ENCODE measurements at regions not wholly inside any gene's neighbourhood (a gene's known extent, or its start where the extent isn't known, plus 50 kb on each side); places are given as distances from the start of the nearest gene placed in this dataset.

DNA sequence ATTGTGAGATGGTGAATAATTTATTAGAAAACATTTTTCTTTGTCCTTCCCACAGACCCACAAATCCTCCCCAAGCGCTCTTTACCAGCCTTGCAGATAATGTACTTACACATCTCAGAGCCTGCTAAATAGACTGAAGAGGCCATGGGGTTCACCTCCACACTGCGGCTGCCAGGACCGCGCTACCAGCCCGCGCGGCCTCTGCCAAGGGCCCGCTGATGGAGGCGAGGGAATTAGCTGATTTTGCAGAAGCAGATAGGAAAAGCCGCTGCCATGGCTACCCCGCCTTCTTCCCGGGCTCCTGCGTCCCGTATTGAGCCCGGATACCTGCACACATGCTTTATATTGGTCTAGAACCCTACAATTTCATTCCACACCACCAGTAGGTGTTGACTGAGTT, 248.0 kb upstream of the FOXD3 start:
- no peak for DNase-seq
- Mint-ChIP-seq H3K27me3 (ENCODE audit: low read depth in 2 of 2) (peaks cover 33 to 38% of the 10 kb centered on the region in 2 donors), H3K4me1 (no peaks in the 10 kb centered on the region), H3K36me3 (peaks cover 6% of the 10 kb centered on the region), H3K4me3 (no peak overlapping the region), H3K9me3 (peaks cover 3 to 10% of the 10 kb centered on the region in 2 donors), H3K27ac (no peak overlapping the region)
- ATAC-seq = no peak
- intact Hi-C loops (cut with micrococcal nuclease) = no loop called here
- H3K36me3 ChIP-seq (ENCODE audit: control insufficient read depth, insufficient read depth, low read length) = no peaks in the 10 kb centered on the region
- 47% methylated on average over 15 of the region's 15 CpGs for WGBS (ENCODE audit: insufficient coverage)
- peaks cover 2% of the 10 kb centered on the region for H3K9me3 ChIP-seq (ENCODE audit: control insufficient read depth, insufficient read depth, low read length)
- no peaks in the 10 kb centered on the region for H3K4me1 ChIP-seq (ENCODE audit: control insufficient read depth, insufficient read depth, low read length)
- H3K27me3 ChIP-seq (ENCODE audit: control insufficient read depth, insufficient read depth, low read length) = peaks cover 12% of the 10 kb centered on the region
- TF ChIP-seq, protein P1, sequence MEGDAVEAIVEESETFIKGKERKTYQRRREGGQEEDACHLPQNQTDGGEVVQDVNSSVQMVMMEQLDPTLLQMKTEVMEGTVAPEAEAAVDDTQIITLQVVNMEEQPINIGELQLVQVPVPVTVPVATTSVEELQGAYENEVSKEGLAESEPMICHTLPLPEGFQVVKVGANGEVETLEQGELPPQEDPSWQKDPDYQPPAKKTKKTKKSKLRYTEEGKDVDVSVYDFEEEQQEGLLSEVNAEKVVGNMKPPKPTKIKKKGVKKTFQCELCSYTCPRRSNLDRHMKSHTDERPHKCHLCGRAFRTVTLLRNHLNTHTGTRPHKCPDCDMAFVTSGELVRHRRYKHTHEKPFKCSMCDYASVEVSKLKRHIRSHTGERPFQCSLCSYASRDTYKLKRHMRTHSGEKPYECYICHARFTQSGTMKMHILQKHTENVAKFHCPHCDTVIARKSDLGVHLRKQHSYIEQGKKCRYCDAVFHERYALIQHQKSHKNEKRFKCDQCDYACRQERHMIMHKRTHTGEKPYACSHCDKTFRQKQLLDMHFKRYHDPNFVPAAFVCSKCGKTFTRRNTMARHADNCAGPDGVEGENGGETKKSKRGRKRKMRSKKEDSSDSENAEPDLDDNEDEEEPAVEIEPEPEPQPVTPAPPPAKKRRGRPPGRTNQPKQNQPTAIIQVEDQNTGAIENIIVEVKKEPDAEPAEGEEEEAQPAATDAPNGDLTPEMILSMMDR (IDR thresholded peaks at IDR 0.05) = no peak
- no peak overlapping the region for H3K4me3 ChIP-seq (ENCODE audit: low read length)
- no peak overlapping the region for H3K27ac ChIP-seq (ENCODE audit: low read length)

DNA sequence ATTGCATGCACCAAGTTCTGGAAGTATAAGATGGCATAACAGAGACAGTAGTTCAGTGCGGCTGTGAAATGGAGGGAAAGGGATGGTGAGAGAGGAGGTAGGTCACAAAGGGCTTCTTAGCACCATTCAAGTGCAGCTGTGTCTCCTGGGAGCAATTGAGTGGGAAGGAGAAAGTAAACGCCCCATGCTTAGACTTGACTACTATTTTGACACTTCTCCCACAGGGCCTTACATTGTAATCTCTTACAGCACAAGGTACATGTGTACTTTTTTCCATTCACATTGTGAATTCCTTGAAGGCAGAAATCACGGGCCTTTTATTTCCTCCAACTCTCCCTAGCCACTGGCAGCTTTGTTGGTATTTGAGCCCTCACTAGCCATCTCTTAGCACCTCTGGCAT, 239.6 kb upstream of the FOXD3 start:
- Histone ChIP-seq H3K4me1 (ENCODE audit: control insufficient read depth, insufficient read depth, low read length) (no peaks in the 10 kb centered on the region), H3K27ac (ENCODE audit: low read length) (no peak overlapping the region), H3K4me3 (ENCODE audit: low read length) (no peak overlapping the region), H3K36me3 (ENCODE audit: control insufficient read depth, insufficient read depth, low read length) (no peaks in the 10 kb centered on the region), H3K9me3 (ENCODE audit: control insufficient read depth, insufficient read depth, low read length) (no peaks in the 10 kb centered on the region), H3K27me3 (ENCODE audit: control insufficient read depth, insufficient read depth, low read length) (peaks cover 3% of the 10 kb centered on the region)
- WGBS (ENCODE audit: insufficient coverage) = 84% methylated on average over 3 of the region's 3 CpGs
- TF ChIP-seq, protein P1 (IDR thresholded peaks at IDR 0.05) = no peak
- Mint-ChIP-seq H3K4me3 (no peak overlapping the region), H3K36me3 (no peaks in the 10 kb centered on the region), H3K9me3 (no peaks in the 10 kb centered on the region), H3K4me1 (no peaks in the 10 kb centered on the region), H3K27me3 (ENCODE audit: low read depth in 2 of 2) (peaks cover 4 to 12% of the 10 kb centered on the region in 2 donors), H3K27ac (no peak overlapping the region)
- intact Hi-C loops (cut with micrococcal nuclease) = no loop called here
- ATAC-seq (no peak), DNase-seq (no peak)

DNA sequence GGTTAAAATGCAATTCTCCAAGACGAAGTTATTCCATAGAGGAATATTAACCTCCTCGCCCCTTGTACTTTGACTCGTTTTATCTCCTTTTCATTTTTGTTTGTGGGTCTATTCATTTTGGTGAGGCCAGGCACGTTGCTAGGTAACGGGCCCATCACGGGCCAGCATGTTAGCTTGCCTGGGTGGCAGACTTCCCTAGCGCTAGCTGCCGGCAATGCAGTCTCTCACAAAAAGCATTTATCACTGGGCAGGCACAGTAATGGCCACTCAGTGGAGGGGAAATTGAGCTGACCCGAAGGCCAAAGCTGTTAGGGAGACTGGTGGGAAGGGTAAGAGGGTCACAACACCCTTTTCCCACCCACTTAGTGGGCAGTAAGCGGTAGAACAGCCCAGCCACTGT, 234.4 kb upstream of the FOXD3 start:
- TF ChIP-seq, protein P1 (IDR thresholded peaks at IDR 0.05) = no peak
- WGBS (ENCODE audit: insufficient coverage) = 68% methylated on average over 9 of the region's 10 CpGs

DNA sequence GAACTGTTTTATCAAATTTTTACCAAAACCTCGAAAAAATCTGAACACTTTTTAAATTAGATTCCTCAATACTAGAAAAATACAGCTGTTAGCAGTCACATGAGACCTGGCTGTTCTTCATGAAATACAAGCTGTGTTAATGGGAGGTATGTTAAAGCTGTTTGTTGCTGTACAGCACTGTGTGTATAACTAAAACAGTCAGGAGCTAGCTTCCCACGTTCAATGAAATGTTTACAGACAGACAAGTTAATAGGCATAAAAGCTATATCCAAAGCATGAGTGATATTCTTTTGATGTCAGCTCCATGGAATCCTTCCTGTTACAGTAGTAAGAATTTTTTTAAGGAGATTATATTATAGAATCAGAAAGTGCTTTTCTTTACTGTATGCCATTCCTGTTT, 223.2 kb upstream of the FOXD3 start:
- Mint-ChIP-seq H3K4me1 (no peaks in the 10 kb centered on the region), H3K27me3 (ENCODE audit: low read depth in 2 of 2) (no peaks in the 10 kb centered on the region), H3K27ac (no peak overlapping the region), H3K4me3 (no peak overlapping the region), H3K36me3 (no peaks in the 10 kb centered on the region), H3K9me3 (peaks cover 0 to 2% of the 10 kb centered on the region in 2 donors)
- intact Hi-C loops (cut with micrococcal nuclease) = no loop called here
- WGBS (ENCODE audit: insufficient coverage) = 60% methylated on average over 1 of the region's 2 CpGs
- H3K4me1 ChIP-seq (ENCODE audit: control insufficient read depth, insufficient read depth, low read length) = no peaks in the 10 kb centered on the region
- H3K27ac ChIP-seq (ENCODE audit: low read length) = no peak overlapping the region
- DNase-seq (no peak), ATAC-seq (no peak)
- H3K27me3 ChIP-seq (ENCODE audit: control insufficient read depth, insufficient read depth, low read length) = no peaks in the 10 kb centered on the region
- TF ChIP-seq, protein P1 (IDR thresholded peaks at IDR 0.05) = no peak
- no peak overlapping the region for H3K4me3 ChIP-seq (ENCODE audit: low read length)
- H3K9me3 ChIP-seq (ENCODE audit: control insufficient read depth, insufficient read depth, low read length) = no peaks in the 10 kb centered on the region
- H3K36me3 ChIP-seq (ENCODE audit: control insufficient read depth, insufficient read depth, low read length) = no peaks in the 10 kb centered on the region

More for the DNA sequence above, 234.4 kb upstream of the FOXD3 start:
- no peaks in the 10 kb centered on the region for H3K4me1 Mint-ChIP-seq
- Histone ChIP-seq H3K27me3 (ENCODE audit: control insufficient read depth, insufficient read depth, low read length) (peaks cover 3% of the 10 kb centered on the region), H3K36me3 (ENCODE audit: control insufficient read depth, insufficient read depth, low read length) (no peaks in the 10 kb centered on the region), H3K9me3 (ENCODE audit: control insufficient read depth, insufficient read depth, low read length) (no peaks in the 10 kb centered on the region), H3K4me3 (ENCODE audit: low read length) (no peak overlapping the region), H3K27ac (ENCODE audit: low read length) (no peak overlapping the region), H3K4me1 (ENCODE audit: control insufficient read depth, insufficient read depth, low read length) (no peaks in the 10 kb centered on the region)
- no peak for ATAC-seq
- intact Hi-C loops (cut with micrococcal nuclease) = no loop called here
- no peaks in the 10 kb centered on the region for H3K36me3 Mint-ChIP-seq
- H3K27ac Mint-ChIP-seq = no peak overlapping the region
- H3K9me3 Mint-ChIP-seq = no peaks in the 10 kb centered on the region
- no peak overlapping the region for H3K4me3 Mint-ChIP-seq
- H3K27me3 Mint-ChIP-seq (ENCODE audit: low read depth in 2 of 2) = peaks cover 9 to 19% of the 10 kb centered on the region in 2 donors
- no peak for DNase-seq

Data from natural killer cell (primary cell).